HG03439 (cell line): ENCODE measurements at regions not wholly inside any gene's neighbourhood (a gene's known extent, or its start where the extent isn't known, plus 50 kb on each side); places are given as distances from the start of the nearest gene placed in this dataset.
"Not testable (repeated sequence)": the region's sequence is repeated elsewhere in the genome, so short reads cannot be mapped to it uniquely, and the experiment has no call there.

Experiments used
- ATAC-seq: cut with Tn5 transposase; IDR thresholded peaks from one replicate; pipeline ENCODE4 v1.9.1; 2021; ENCODE audit warnings: mild to moderate bottlenecking, moderate library complexity; ENCODE audit not compliant: unreplicated experiment

DNA sequence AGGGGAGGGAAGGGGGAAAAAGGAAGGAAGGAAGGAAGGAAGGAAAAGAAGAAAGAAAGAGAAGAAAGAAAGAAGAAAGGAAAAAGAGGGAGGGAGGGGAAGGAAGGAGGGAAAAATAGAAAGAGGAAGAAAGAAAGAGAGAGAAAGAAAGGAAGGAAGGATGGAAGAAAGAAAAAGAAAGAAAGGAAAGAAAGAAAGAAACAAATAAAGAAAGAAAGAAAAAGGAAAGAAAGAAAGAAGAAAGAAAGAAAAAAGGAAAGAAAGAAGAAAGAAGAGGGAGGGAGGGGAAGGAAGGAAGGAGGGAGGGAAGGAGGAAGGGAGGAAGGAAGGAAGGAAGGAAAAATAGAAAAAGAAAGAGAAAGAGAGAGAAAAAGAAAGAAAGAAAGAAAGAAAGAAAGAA is 315.8 kb upstream of the PIK3C3 start:
- no peak for ATAC-seq

DNA sequence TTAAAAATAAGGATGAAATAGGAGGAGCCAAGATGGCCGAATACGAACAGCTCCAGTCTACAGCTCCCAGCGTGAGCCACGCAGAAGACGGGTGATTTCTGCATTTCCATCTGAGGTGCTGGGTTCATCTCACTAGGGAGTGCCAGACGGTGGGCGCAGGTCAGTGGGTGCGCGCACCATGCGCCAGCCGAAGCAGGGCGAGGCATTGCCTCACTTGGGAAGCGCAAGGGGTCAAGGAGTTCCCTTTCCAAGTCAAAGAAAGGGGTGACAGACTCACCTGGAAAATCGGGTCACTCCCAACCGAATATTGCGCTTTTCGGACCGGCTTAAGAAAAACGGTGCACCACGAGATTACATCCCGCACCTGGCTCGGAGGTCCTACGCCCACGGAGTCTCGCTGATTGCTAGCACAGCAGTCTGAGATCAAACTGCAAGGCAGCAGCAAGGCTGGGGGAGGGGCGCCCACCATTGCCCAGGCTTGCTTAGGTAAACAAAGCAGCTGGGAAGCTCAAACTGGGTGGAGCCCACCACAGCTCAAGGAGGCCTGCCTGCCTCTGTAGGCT is 323.2 kb upstream of the PIK3C3 start:
- ATAC-seq: not testable (repeated sequence)

DNA sequence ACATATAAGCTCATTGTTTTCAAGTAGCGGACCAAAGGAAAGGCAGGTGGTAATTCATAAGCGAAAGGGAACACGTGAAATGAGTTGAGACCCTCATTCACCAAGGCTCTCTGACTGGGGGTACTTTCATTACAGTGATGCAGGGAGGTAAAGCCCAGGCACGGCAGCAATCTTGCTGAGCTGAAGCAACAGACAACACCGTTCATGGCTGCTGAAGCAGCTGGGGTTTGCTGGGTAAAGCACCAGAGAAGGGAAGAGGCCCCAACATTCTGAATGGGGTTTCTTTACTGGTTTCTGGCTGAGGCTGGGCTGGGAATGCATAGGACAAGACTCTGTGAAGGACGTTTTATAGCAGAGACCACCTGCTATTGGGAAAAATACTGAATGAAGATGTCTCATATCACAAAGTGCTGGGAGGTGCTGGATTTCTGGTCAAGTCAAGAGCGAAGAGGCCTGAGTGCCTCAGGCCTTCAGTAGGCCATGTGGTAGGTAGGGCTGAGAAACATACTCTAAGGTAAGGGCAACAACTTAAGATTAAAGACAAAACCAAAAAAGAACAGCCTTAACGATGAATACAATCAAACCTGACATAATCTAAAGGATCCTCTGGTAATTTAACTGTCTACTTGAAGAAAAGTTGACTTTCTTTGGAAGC is 324.7 kb upstream of the PIK3C3 start:
- ATAC-seq: no peak

DNA sequence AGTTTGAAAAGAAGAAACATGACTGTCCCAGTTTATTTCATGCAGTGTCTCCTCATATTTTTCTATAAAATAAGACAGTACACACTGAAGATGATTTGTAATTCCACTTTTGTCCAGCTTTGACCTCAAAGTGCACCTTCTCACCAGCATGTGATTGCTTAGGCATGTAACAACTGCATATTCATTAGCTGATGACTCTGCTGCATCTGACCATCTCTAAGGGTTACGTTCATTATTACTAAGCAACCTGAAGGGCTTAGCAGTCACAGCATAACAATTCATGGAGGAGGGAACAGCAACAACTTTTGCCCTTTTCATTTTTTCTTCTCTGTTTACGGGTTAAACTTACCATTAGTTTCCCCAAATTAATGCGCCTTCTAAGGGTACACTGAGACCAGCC is 330.6 kb upstream of the PIK3C3 start:
- no peak for ATAC-seq

DNA sequence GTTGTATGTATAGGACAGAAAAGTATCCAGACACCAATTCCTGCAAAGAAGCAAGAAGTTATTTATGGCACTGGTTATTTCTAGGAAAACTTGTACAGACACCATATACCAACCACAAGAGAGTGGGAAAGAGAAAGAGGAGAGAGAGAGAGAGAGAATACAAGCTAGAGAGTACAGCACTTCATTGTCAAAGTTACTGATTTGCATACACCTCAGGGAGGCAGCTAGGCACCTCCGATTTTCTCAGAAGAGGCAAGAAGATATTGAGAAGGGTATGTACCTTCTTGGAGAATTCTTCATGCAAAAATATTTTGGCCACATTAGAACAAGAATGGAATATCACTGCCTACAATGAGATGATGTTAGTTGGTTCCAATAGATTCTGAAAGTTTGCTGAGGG is 333.9 kb upstream of the PIK3C3 start:
- no peak for ATAC-seq

DNA sequence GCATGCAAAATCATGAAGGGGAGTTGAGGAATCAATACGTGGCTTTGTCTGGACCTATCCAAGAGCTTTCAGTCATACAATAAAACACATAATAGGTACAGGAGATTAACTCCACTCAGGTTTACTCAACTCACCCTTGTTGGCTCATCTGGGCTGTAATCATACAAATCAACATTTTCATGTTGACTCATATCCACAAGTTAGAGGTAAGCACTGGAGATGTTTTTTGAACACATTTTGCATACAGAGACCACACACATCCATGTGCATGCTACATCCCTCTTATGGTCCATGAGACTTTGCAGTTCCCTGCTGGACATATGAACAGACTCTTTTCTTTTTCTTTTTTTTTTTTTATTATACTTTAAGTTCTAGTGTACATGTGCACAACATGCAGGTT is 336.9 kb upstream of the PIK3C3 start:
- no peak for ATAC-seq

DNA sequence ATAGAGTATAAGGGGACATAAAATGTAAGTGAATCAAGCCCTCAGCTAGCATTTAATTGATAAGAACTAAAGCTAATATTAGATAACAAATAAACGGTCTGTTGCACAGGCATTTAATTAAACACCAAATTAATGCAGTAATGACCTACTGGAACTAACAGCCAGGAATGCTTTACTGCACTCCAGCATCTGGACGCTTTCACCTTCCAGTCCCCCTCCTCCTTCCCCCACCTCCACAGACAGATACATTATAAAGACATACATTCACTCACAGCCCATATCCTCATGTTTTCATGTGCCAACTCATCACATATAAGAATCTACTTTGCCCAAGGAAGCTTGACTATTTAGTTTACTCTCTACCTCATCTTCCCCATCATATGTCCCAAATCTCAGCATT is 337.4 kb upstream of the PIK3C3 start:
- no peak for ATAC-seq

DNA sequence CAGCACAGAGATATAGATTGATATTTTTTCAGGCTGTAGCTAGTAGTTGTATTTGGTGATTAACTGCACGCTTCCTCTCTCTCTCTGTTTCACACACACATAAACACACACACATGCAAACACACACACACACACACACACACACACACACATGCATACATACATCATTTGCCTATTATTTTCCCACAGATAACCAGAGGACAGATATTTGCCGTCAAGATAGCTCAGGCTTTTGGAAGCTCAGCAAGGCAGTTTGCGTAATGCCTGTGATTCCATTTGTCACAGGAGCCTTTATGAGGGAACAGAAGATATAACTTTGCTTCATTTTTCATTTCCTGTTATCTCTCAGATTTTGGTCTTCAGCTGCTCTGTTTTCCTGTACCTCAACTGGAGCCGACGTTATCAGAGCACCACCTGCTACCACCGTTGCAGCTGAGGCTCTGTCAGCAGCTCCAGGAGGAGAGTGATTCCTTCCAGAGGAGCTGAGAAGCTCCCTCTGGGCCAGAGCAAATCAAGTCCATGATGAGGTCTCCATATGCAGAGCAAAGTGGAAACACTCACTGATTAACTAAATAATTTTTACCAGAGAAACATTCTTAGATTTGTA is 341.9 kb upstream of the PIK3C3 start:
- no peak for ATAC-seq

DNA sequence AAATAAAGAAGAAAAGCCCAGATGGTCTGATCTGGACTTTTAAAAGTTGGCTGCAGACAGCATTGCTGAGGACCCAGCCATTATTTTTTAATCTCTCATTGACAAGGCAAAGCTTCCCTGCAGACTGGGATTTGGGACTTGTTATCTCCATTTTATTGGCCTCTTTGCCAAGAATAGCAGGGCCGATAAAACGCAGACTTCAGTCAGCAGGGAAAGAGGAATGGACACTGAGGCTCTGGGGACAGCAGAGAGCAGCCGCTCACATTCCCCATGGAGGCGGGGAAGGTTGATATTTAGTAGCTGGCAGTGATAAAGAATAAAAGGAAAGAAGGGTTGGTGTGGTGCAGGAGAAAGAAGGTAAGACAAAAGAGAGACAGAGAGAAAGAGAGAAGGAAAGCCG is 350.1 kb upstream of the PIK3C3 start:
- ATAC-seq: no peak

DNA sequence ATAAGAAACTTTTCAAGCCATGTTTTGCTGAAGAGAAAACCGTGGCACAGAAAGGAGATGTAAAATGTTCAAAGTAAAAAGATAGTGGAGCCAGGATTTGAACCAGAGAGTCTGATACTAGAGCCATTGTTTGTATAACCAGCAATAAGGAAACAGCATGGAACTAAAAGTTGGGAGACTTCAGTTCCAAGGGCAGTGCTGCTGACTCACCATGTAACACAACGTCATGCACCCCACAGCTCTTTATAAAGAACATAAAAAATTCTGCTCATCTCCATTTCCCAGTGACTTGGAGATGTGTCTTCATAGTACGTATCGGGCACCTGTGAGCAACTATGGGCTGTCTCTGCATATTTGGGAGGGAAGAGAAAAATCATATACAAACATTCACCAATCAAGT is 353.0 kb upstream of the PIK3C3 start:
- ATAC-seq: no peak

DNA sequence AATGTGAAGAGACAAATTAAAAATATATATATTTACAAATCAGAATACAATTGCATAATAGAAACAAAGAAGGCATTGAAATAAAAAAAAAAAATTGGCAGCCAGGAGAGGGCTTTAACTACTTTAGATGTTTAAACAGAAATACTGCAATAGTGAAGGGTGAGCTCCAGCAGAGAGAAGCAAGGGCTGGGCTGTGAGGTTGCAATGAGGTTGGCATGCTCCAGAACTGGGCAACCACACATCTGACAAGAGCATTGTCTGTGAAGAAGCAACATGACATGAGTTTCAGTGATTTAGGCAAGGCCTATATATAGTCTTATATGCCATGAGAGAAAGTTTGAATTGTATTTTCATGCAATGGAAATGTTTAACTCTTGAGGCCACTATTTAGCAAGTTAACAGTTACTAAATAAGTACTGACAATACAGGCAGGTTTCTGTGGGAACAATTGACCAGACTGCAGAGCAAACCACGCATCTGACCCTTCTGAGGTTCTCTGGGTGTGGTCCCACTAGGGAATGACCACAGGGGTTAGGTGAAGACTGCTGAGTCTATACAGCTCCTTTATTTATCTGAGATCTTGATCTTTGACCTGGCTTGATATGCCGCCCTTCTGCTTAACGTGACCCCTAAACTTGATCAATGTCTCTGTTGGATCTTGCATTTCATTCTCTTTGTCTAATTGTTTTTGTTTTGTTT is 354.2 kb upstream of the PIK3C3 start:
- ATAC-seq: no peak

DNA sequence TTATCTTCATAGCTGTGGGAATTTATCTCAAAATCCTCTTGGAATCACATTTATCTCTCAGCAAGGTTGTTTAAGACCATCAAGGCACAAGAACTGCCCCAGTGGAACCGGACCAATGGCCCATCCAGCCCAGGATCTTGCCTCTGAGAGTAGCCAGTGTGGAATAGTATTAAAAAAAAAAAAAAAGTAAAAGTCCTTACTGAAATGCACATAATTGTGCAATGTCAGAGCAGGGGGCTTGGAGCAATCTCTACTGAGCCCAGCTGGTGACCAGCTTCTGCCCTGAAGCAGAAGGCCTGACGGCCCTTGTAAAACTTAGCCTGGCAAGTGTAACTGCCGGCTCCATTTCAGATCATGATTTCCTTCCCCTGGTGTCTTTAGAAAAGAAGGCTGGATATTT is 355.6 kb upstream of the PIK3C3 start:
- no peak for ATAC-seq

DNA sequence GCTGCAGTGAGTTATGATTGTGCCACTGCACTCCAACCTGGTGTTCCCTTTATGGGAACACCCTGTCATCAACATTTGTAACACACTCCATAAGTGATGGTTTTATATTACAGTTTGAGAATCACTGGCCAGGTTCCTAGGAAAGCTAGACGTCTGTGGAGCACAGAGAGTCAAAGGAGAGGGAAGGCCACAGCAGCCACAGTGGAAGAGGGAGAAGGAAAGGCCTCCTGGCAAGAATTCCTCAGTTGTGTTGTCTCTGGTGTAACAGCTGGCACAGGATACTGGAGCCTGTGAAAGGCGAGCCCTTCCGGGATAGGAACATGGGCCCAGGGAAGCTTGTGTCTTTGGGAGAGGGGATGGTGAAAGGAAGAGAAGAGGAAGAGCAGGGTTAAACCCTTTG is 360.5 kb upstream of the PIK3C3 start:
- no peak for ATAC-seq

DNA sequence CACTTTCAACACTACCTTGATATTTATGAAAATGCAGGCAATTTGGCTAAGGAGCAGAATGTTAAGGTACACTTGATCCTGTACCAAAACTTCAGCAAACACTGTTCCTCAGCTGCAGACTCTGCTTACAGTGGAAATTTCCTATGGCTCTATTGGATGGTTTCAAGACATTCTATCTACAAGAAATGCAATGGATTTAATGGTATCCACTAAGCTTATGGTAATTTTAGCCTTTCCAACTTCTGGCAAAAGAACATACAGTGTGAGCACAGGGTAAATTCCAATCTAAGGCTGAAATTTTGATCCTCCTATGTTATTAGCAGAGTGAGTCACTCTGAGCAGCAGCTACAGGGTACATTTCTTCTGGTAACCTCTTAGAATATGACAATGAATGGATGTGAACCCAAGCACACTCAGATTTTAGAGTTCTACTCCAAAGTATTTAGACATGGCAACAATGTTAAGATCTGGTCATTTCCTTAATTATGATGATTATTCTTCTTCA is 361.8 kb upstream of the PIK3C3 start:
- ATAC-seq: no peak

DNA sequence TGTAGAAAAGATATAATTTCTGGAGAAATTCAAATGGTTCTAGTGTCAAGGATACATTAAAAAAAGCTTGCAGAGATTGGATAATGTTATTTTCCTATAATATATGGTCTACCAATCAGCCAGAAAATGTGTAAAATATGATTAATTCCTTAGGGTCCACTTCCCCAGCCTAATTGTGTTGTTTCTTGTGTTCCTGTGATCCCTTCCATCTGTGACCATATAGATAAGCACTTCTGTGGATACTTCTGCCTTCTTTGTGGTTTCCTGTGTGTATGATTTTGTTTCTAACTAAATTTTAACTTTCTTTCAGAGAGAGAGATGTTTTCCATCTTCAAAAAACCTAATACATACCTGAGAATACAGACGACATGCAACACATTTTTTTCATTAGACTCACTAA is 367.1 kb upstream of the PIK3C3 start:
- no peak for ATAC-seq

DNA sequence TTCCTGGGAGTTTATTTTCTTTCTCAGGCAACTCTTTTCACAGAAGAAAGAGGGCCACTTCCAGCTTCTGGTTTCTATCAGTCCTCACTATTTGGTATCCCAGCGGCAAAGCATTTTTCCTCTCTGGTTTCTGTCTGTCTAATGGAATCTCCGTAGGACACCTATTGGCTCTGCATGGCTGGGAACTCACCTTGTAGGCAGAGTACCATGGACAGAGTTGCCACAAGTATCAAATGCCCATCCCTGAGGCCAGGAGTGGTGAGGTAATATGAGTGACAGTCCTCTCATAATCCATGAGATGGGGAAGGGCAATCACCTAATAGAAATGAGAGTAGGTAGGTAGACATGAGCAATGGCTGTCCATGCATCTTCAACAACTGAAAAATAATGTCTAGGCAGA is 369.5 kb upstream of the PIK3C3 start:
- no peak for ATAC-seq

DNA sequence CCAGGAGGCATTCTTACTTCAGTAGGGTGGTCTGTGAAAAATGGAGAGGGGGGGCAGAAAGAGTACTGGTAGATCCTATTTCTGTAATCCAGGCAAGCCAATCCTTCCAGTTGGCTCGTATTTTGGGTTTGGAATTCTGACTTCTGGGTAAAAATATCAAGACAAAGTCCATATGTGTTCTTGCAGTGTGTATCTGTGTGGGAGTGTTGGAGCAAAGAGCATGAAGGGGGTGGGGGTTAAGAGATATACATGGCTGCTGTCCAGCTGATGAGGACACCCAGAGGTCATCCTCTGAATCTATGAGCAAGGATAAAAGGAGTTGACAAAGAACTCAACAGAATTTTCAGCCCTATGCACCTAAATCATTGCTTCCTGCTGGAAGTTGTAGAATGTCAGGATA is 375.8 kb upstream of the PIK3C3 start:
- ATAC-seq: no peak

DNA sequence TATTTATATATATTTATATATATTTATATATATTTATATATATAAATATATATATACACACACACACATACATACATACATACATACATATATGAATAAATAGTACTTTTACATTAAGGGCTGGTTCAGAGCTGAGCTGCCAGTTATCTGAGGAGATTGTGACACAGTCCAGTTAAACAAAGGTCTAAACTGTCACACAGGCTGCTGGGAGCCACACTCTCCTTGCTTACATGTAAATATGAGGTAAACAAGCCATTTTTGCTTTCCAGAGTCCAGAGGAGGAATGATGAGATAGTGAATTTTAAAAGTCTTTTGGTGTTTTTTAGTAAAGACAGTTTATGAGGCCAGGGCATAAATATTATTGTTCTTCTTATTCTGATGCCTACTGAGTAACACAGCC is 377.5 kb upstream of the PIK3C3 start:
- no peak for ATAC-seq

DNA sequence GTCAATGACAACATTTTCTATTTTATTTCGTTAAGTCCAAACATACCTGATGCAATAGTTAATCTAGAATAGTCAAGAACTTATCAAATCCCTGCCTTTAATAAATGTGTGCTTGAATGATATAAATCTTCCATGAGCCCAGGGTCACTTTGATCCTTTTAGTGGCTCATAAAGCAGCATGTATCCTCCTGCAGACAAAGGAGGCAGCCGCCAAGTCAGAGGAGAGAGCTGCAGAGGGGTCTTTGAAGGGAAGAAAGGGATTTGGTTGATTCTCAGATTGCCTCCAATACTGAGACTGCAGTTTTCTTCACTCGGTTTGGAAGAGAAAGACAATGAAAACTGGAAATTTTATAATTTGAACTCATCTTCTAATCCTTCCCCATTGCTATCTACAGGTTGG is 378.4 kb upstream of the PIK3C3 start:
- no peak for ATAC-seq

DNA sequence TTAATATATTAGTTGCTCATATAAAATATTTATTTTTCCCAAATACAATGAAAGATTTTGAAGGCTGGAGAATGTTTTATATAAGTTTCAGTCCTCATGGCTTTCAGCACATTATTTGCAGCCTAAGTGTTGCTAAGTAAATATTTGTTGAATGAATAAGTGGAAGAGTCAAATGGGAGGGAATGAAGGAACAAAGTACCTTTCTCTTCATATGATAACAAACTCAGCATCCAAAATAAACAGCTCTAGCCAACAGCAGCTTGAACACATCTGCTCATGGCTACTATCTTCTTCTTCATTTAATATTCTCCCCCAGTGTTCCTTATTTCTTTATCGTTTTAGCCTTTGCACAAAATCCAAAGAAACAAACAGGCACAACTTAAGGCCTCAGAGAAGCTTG is 385.2 kb upstream of the PIK3C3 start:
- no peak for ATAC-seq

DNA sequence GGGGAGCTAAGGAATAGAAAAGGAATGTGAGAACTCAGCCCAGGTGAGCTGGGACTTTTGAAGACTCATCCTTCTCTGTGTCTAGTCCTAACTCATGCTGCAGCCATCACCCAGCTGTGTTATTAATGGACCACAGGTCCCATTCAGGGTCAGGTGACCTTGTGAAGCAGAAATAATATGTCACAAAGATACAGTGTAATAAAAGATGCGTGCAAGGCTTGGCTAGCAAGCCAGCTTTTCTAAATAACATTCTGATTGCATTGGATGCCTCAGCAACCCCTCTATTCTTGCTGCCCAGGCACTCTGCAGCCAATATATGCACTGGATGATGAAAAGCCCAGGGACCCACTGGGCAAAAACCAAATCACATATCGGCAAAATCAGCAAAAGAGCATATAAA is 393.1 kb upstream of the PIK3C3 start:
- ATAC-seq: no peak

DNA sequence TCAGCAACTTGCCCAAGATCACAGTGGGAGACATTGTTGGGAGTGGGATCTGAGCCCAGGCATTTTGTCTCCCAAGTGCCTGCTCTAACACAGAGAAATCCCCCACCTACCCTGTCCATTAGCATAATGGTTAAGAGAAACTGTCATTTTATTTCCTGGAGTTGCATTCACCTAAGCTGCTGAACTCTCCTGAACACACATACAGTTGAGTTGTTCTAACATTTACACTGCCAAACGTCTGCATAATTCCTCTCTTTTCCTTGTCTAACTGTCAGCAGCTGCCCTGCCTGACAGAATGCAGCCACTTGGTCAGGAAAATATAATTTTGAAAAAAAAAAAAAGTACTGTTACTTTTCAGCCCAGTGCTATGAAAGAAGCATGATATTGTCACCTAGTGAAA is 396.3 kb upstream of the PIK3C3 start:
- no peak for ATAC-seq
